Mesothelial cell of epicardium (in vitro differentiated cells): ENCODE measurements at regions not wholly inside any gene's neighbourhood (a gene's known extent, or its start where the extent isn't known, plus 50 kb on each side); places are given as distances from the start of the nearest gene placed in this dataset.

Experiments
- DNase-seq, 2 experiments: peaks; one replicate each; pipeline ENCODE4 v3.0.0; 2021; ENCODE audit warnings: low spot score in 2 of 2; ENCODE audit not compliant: unreplicated experiment in 2 of 2
- H3K27ac Mint-ChIP-seq: 2 replicates; pipeline ENCODE4 v1.8.0; 2021; ENCODE audit warnings: mixed read lengths
- H3K27me3 Mint-ChIP-seq: 2 replicates; pipeline ENCODE4 v1.8.0; 2021; ENCODE audit warnings: low read depth, mixed read lengths
- H3K36me3 Mint-ChIP-seq: 2 replicates; pipeline ENCODE4 v1.8.0; 2021; ENCODE audit warnings: mixed read lengths
- H3K4me1 Mint-ChIP-seq: 2 replicates; pipeline ENCODE4 v1.8.0; 2021; ENCODE audit warnings: mixed read lengths
- H3K4me3 Mint-ChIP-seq: 2 replicates; pipeline ENCODE4 v1.8.0; 2021; ENCODE audit warnings: mild to moderate bottlenecking, moderate library complexity, mixed read lengths
- H3K9me3 Mint-ChIP-seq: 2 replicates; pipeline ENCODE4 v1.8.0; 2021; ENCODE audit warnings: mixed read lengths
- TF ChIP-seq, protein P1 (sequence below): fragments of 200-600 bp; sonication (generic); IDR thresholded peaks from one replicate; pipeline ENCODE4 v1.5.0; 2021; ENCODE audit warnings: antibody characterized with exemption; ENCODE audit not compliant: unreplicated experiment

- Mint-ChIP-seq H3K27me3 (peaks cover 56% of the 10 kb centered on the region), H3K27ac (no peak overlapping the region), H3K4me3 (no peak overlapping the region), H3K36me3 (no peaks in the 10 kb centered on the region), H3K9me3 (no peaks in the 10 kb centered on the region), H3K4me1 (no peaks in the 10 kb centered on the region)
- TF ChIP-seq, protein P1, sequence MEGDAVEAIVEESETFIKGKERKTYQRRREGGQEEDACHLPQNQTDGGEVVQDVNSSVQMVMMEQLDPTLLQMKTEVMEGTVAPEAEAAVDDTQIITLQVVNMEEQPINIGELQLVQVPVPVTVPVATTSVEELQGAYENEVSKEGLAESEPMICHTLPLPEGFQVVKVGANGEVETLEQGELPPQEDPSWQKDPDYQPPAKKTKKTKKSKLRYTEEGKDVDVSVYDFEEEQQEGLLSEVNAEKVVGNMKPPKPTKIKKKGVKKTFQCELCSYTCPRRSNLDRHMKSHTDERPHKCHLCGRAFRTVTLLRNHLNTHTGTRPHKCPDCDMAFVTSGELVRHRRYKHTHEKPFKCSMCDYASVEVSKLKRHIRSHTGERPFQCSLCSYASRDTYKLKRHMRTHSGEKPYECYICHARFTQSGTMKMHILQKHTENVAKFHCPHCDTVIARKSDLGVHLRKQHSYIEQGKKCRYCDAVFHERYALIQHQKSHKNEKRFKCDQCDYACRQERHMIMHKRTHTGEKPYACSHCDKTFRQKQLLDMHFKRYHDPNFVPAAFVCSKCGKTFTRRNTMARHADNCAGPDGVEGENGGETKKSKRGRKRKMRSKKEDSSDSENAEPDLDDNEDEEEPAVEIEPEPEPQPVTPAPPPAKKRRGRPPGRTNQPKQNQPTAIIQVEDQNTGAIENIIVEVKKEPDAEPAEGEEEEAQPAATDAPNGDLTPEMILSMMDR, result no peak
- no peak for DNase-seq
These were observed 89.9 kb downstream of the INHBB start for GRCh38 chr2:120435671-120436459.

GRCh38 chr2:120436460-120436739 is 90.5 kb downstream of the INHBB start:
- H3K9me3 Mint-ChIP-seq, result no peaks in the 10 kb centered on the region
- DNase-seq, result no peak
- no peaks in the 10 kb centered on the region for H3K36me3 Mint-ChIP-seq
- no peak overlapping the region for H3K4me3 Mint-ChIP-seq
- peaks cover 57% of the 10 kb centered on the region for H3K27me3 Mint-ChIP-seq
- TF ChIP-seq, protein P1, result no peak
- no peak overlapping the region for H3K27ac Mint-ChIP-seq
- H3K4me1 Mint-ChIP-seq, result no peaks in the 10 kb centered on the region

DNA sequence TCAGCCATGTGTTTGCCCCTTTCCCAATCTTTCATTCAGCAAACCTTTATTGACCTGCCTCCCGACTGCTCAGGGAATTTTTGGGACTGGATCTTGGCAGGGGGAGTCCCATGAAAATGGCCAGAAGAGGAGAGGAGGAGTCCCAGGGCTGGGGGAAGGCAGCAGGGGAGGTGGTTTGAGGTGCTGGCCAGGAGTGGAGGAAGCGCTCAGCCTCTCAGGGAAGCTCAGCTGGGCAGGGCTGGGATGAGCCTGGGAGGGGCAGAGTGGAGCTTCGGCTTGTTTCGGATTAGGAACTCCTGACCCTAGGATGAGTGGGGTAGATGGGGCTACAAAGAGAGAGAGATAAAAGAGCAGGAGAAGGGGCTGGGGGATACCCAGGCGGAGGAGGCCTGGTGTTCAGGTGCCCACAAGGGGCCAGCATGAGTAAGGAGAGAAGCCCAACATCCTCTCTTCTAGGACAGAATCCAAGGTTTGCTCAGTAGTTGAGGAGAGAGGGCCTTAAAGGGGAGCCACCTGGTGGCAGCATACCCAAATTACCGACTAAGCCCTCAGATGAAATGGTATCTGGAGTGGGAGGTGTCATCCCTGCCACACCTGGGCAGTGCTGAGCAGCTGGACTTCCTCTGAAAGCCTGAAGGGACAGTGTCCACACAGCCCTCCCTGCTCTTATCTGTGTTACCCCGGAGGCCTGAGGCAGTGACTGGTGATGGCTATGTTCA is 91.1 kb downstream of the INHBB start:
- H3K4me3 Mint-ChIP-seq, result no peak overlapping the region
- H3K27ac Mint-ChIP-seq, result no peak overlapping the region
- no peak for DNase-seq
- peaks cover 3% of the 10 kb centered on the region for H3K4me1 Mint-ChIP-seq
- H3K27me3 Mint-ChIP-seq, result peaks cover 62% of the 10 kb centered on the region
- no peaks in the 10 kb centered on the region for H3K36me3 Mint-ChIP-seq
- no peaks in the 10 kb centered on the region for H3K9me3 Mint-ChIP-seq
- TF ChIP-seq, protein P1, result no peak

DNA sequence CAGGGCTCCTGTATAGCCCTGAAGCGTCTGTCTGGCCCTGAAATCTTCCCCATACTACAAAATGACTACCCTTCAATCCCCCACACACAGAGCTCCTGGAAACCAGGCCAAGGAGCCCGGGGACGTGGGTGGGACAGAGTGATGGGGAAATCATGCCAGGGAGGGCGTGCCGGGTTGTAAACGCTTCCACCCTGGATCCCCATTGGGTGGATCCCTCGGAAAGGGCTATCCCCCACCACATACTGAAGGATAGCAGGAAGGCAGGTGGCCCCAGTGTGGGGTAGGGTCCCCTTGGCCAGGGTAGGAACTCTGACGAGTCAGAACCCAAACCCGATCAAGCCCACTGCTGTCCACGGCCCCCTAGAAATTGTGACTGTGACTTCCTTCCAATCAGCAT is 91.7 kb downstream of the INHBB start:
- no peak for DNase-seq
- no peak overlapping the region for H3K27ac Mint-ChIP-seq
- no peak overlapping the region for H3K4me3 Mint-ChIP-seq
- H3K27me3 Mint-ChIP-seq, result peaks cover 64% of the 10 kb centered on the region
- peaks cover 7% of the 10 kb centered on the region for H3K4me1 Mint-ChIP-seq
- H3K36me3 Mint-ChIP-seq, result no peaks in the 10 kb centered on the region
- TF ChIP-seq, protein P1, result no peak
- H3K9me3 Mint-ChIP-seq, result no peaks in the 10 kb centered on the region

GRCh38 chr2:120438301-120439066 is 92.5 kb downstream of the INHBB start:
- no peak overlapping the region for H3K4me3 Mint-ChIP-seq
- TF ChIP-seq, protein P1, result no peak
- no peak overlapping the region for H3K27ac Mint-ChIP-seq
- no peaks in the 10 kb centered on the region for H3K9me3 Mint-ChIP-seq
- H3K36me3 Mint-ChIP-seq, result no peaks in the 10 kb centered on the region
- peaks cover 69% of the 10 kb centered on the region for H3K27me3 Mint-ChIP-seq
- H3K4me1 Mint-ChIP-seq, result peaks cover 12% of the 10 kb centered on the region
- DNase-seq, result no peak
